ENCODE measurements at regions not wholly inside any gene's neighbourhood (a gene's known extent, or its start where the extent isn't known, plus 50 kb on each side); places are given as distances from the start of the nearest gene placed in this dataset.

GRCh38 chr7:125136341-125136740, 206.7 kb upstream of the POT1 start:
- TF ChIP-seq CTCF (IDR thresholded peaks at IDR 0.05) (no peak), POLR2A (IDR thresholded peaks at IDR 0.05) (no peak)

All from thyroid gland (tissue), 4 donors.